HEK293 (cell line): ENCODE measurements at regions not wholly inside any gene's neighbourhood (a gene's known extent, or its start where the extent isn't known, plus 50 kb on each side); places are given as distances from the start of the nearest gene placed in this dataset.

Experiments used
- CTCF ChIP-seq: fragments of 450-650 bp; formaldehyde crosslinking; IDR thresholded peaks from 2 replicates; pipeline ENCODE4 v1.5.1; 2016; ENCODE audit warnings: missing biosample characterization, missing genetic modification characterization
- FEZF1 ChIP-seq: fragments of 450-650 bp; formaldehyde crosslinking; IDR thresholded peaks from 2 replicates; pipeline ENCODE4 v1.5.1; 2016; ENCODE audit warnings: missing biosample characterization, missing genetic modification characterization
- KLF7 ChIP-seq: fragments of 450-650 bp; formaldehyde crosslinking; IDR thresholded peaks from 2 replicates; pipeline ENCODE4 v1.5.1; 2016; ENCODE audit warnings: missing biosample characterization, missing genetic modification characterization, borderline replicate concordance
- KLF9 ChIP-seq: fragments of 450-650 bp; formaldehyde crosslinking; IDR thresholded peaks from 2 replicates; pipeline ENCODE4 v1.5.1; 2016; ENCODE audit warnings: missing biosample characterization, missing genetic modification characterization, low read depth
- ZNF121 ChIP-seq: fragments of 450-650 bp; formaldehyde crosslinking; IDR thresholded peaks from 2 replicates; pipeline ENCODE4 v1.5.1; 2016; ENCODE audit warnings: missing biosample characterization, missing genetic modification characterization
- ZNF645 ChIP-seq: fragments of 450-650 bp; formaldehyde crosslinking; IDR thresholded peaks from 2 replicates; pipeline ENCODE4; 2016; ENCODE audit warnings: missing biosample characterization, missing genetic modification characterization
- ZNF837 ChIP-seq: fragments of 450-650 bp; formaldehyde crosslinking; IDR thresholded peaks from 2 replicates; pipeline ENCODE4 v1.5.1; 2016; ENCODE audit warnings: missing biosample characterization, missing genetic modification characterization

GRCh38 chr3:141686466-141687291, 51.4 kb upstream of the RNF7 start (continued):
- TF ChIP-seq CTCF (tag by site-specific recombination), result no peak
- no peak for TF ChIP-seq ZNF837 (tag by site-specific recombination)
- TF ChIP-seq KLF9 (tag by site-specific recombination), result no peak
- no peak for TF ChIP-seq KLF7 (tag by site-specific recombination)
- no peak for TF ChIP-seq ZNF645 (tag by site-specific recombination)
- TF ChIP-seq FEZF1 (tag by site-specific recombination), result no peak
- no peak for TF ChIP-seq ZNF121 (tag by site-specific recombination)
